Body of pancreas (tissue), 4 donors: ENCODE measurements at regions not wholly inside any gene's neighbourhood (a gene's known extent, or its start where the extent isn't known, plus 50 kb on each side); places are given as distances from the start of the nearest gene placed in this dataset.
A peak's percentile ranks its signal among the peaks of the same experiment; 100 is the strongest.

Experiments used
- ATAC-seq: fragments of 150-250 bp; one replicate; pipeline ENCODE4 v1.9.1; 2016
- DNase-seq, 4 donors: peaks; one replicate each; pipeline ENCODE4 v3.0.0-alpha.2; 2019
- H3K27ac ChIP-seq, 4 donors: fragments of 200-600 bp; sonication (generic); 1 replicate in 3 of 4; 2 replicates in 1 of 4; pipeline versions ENCODE4 v1.5.1 to v1.6.1; 2016 to 2019; ENCODE audit warnings: mild to moderate bottlenecking in 1 of 4, mixed read lengths in 1 of 4, moderate library complexity in 1 of 4
- H3K27me3 ChIP-seq, 2 donors: fragments of 200-600 bp; sonication (generic); one replicate each; pipeline ENCODE4 v1.6.0; 2016; ENCODE audit warnings: mild to moderate bottlenecking in 1 of 2
- H3K36me3 ChIP-seq, 2 donors: fragments of 200-600 bp; sonication (generic); replicated peaks in 1 of 2; 2 replicates each; pipeline ENCODE4 v1.5.1; 2016; ENCODE audit warnings: low read depth in 2 of 2; ENCODE audit not compliant: insufficient read depth in 1 of 2
- H3K4me1 ChIP-seq: fragments of 200-600 bp; sonication (generic); one replicate; pipeline ENCODE4 v1.6.0; 2016
- H3K4me3 ChIP-seq, 2 donors: fragments of 200-600 bp; sonication (generic); 1 replicate in 1 of 2; 2 replicates in 1 of 2; pipeline ENCODE4 v1.5.1; 2016 to 2019
- H3K9me3 ChIP-seq, 3 donors: fragments of 200-600 bp; sonication (generic); 1 replicate in 2 of 3; 2 replicates in 1 of 3; pipeline ENCODE4 v1.5.1; 2016
- CTCF ChIP-seq, 7 experiments: fragments of 450-650 bp in 4 of 7; fragments of 200-600 bp in 3 of 7; sonication (generic) in 3 of 7; IDR thresholded peaks; one replicate each; pipeline ENCODE4 v1.5.1; 2016 to 2019; ENCODE audit warnings: antibody characterized with exemption in 7 of 7
- POLR2A ChIP-seq, 3 donors: fragments of 450-650 bp; IDR thresholded peaks; one replicate each; pipeline ENCODE4 v1.6.1; 2016; ENCODE audit warnings: antibody characterized with exemption in 3 of 3, mild to moderate bottlenecking in 2 of 3
- WGBS, 2 donors: methylation state at CpG; one replicate each; pipeline ENCODE4 v1.1.5; 2017; 5-methylcytosine and 5-hydroxymethylcytosine counted together
- intact Hi-C: fragments of 100-400 bp; cut with DNase I; formaldehyde crosslinking; loops from one replicate; pipeline ENCODE4 v1.15.1; 2023

GRCh38 chr7:13165854-13166253 lies 478.4 kb downstream of the ARL4A start:
- intact Hi-C loops = no loop called here
- no peaks in the 10 kb centered on the region for H3K27me3 ChIP-seq
- TF ChIP-seq CTCF (IDR thresholded peaks at IDR 0.05) = no peak
- TF ChIP-seq POLR2A (IDR thresholded peaks at IDR 0.05) = no peak
- no peaks in the 10 kb centered on the region for H3K4me1 ChIP-seq
- H3K36me3 ChIP-seq = no peaks in the 10 kb centered on the region
- H3K27ac ChIP-seq = no peak overlapping the region
- DNase-seq (no peak), ATAC-seq (no peak)
- H3K4me3 ChIP-seq = no peak overlapping the region
- WGBS, 2 donors = 80 to 86% methylated on average over 4 of the region's 4 CpGs
- no peaks in the 10 kb centered on the region for H3K9me3 ChIP-seq

- ATAC-seq (no peak), DNase-seq (no peak)
- no peak overlapping the region for H3K4me3 ChIP-seq
- H3K9me3 ChIP-seq = no peaks in the 10 kb centered on the region
- no peaks in the 10 kb centered on the region for H3K4me1 ChIP-seq
- no peak overlapping the region for H3K27ac ChIP-seq
- intact Hi-C loops = no loop called here
- H3K27me3 ChIP-seq = no peaks in the 10 kb centered on the region
- H3K36me3 ChIP-seq = no peaks in the 10 kb centered on the region
- TF ChIP-seq POLR2A (IDR thresholded peaks at IDR 0.05) = no peak
- WGBS, 2 donors = 68 to 83% methylated on average over 1 of the region's 1 CpG
Observed at GRCh38 chr7:13166801-13167200, 479.4 kb downstream of the ARL4A start.

GRCh38 chr7:13169356-13169755 lies 481.9 kb downstream of the ARL4A start:
- H3K36me3 ChIP-seq = no peaks in the 10 kb centered on the region
- 51 to 59% methylated on average over 3 of the region's 3 CpGs for WGBS, 2 donors
- no peaks in the 10 kb centered on the region for H3K4me1 ChIP-seq
- TF ChIP-seq POLR2A (IDR thresholded peaks at IDR 0.05) = no peak
- DNase-seq (no peak), ATAC-seq (no peak)
- no peak overlapping the region for H3K27ac ChIP-seq
- no peaks in the 10 kb centered on the region for H3K9me3 ChIP-seq
- no peak overlapping the region for H3K4me3 ChIP-seq
- intact Hi-C loops = no loop called here
- no peaks in the 10 kb centered on the region for H3K27me3 ChIP-seq

GRCh38 chr7:13174991-13175390 lies 487.6 kb downstream of the ARL4A start:
- TF ChIP-seq POLR2A (IDR thresholded peaks at IDR 0.05) = no peak
- no peak for TF ChIP-seq CTCF (IDR thresholded peaks at IDR 0.05)
- H3K4me1 ChIP-seq = no peaks in the 10 kb centered on the region
- H3K36me3 ChIP-seq = no peaks in the 10 kb centered on the region
- WGBS, 2 donors = 25 to 26% methylated on average over 1 of the region's 1 CpG
- ATAC-seq (no peak), DNase-seq (no peak)
- H3K27me3 ChIP-seq = no peaks in the 10 kb centered on the region
- H3K27ac ChIP-seq = no peak overlapping the region
- H3K9me3 ChIP-seq = no peaks in the 10 kb centered on the region
- H3K4me3 ChIP-seq = no peak overlapping the region
- intact Hi-C loops = no loop called here

- H3K4me3 ChIP-seq = no peak overlapping the region
- TF ChIP-seq POLR2A (IDR thresholded peaks at IDR 0.05) (no peak), CTCF (IDR thresholded peaks at IDR 0.05) (peak in 5 of 7 experiments; percentile 21 to 59 (median 42))
- WGBS, 2 donors = 23 to 34% methylated on average over 5 of the region's 5 CpGs
- no peaks in the 10 kb centered on the region for H3K4me1 ChIP-seq
- no peaks in the 10 kb centered on the region for H3K36me3 ChIP-seq
- no peak overlapping the region for H3K27ac ChIP-seq
- H3K9me3 ChIP-seq = no peaks in the 10 kb centered on the region
- H3K27me3 ChIP-seq = no peaks in the 10 kb centered on the region
- intact Hi-C loops = no loop called here
- no peak for DNase-seq
- ATAC-seq = peak; percentile 42
Observed at GRCh38 chr7:13179011-13179582, 491.7 kb downstream of the ARL4A start.
